Mammary epithelial cell (primary cell): ENCODE measurements at regions not wholly inside any gene's neighbourhood (a gene's known extent, or its start where the extent isn't known, plus 50 kb on each side); places are given as distances from the start of the nearest gene placed in this dataset.

Source experiments
- EZH2 ChIP-seq: IDR thresholded peaks from 2 replicates; pipeline ENCODE4 v1.6.1; 2012; ENCODE audit warnings: low read length, inconsistent platforms, borderline replicate concordance
- TF ChIP-seq, protein P1 (sequence below), 2 donors: IDR thresholded peaks in 1 of 2; conservative IDR thresholded peaks in 1 of 2; 2 replicates each; pipeline ENCODE4 v1.5.1; 2011 to 2012; ENCODE audit warnings: inconsistent platforms in 2 of 2, low read length in 2 of 2, mild to moderate bottlenecking in 2 of 2, control low read depth in 1 of 2, low read depth in 1 of 2; ENCODE audit not compliant: insufficient read depth in 1 of 2; ENCODE audit errors: extremely low read depth in 1 of 2

DNA sequence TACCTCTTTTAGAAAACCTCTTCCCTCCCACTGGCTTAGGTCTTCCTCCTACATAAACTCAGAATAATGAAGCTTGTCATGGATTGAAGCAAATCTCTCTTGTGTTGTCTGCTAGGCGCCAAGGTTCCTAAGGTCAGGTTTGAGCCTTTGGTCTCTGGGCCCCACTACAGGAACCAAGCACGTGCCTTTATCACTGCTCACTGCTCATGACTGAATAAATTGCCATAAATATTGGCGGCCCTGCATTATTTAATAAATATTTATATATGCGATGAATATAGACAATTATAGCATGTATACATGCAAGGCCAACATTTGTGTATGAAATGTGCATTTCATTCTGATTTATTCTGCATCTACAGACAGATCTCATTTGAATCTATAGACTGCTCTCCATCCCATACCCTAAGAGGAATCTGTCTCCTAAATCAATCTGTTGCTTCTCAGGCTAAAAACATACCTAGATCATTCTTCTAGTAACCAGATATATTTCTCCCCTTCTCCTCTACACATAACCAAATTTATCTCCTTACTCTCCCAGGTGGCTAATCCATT lies 1717.6 kb upstream of the TENM3 start:
- TF ChIP-seq, protein P1, sequence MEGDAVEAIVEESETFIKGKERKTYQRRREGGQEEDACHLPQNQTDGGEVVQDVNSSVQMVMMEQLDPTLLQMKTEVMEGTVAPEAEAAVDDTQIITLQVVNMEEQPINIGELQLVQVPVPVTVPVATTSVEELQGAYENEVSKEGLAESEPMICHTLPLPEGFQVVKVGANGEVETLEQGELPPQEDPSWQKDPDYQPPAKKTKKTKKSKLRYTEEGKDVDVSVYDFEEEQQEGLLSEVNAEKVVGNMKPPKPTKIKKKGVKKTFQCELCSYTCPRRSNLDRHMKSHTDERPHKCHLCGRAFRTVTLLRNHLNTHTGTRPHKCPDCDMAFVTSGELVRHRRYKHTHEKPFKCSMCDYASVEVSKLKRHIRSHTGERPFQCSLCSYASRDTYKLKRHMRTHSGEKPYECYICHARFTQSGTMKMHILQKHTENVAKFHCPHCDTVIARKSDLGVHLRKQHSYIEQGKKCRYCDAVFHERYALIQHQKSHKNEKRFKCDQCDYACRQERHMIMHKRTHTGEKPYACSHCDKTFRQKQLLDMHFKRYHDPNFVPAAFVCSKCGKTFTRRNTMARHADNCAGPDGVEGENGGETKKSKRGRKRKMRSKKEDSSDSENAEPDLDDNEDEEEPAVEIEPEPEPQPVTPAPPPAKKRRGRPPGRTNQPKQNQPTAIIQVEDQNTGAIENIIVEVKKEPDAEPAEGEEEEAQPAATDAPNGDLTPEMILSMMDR (conservative IDR thresholded peaks at IDR 0.05 in 1 of 2, IDR thresholded peaks at IDR 0.05 in 1 of 2; ENCODE audit: extremely low read depth in 1 of 2, insufficient read depth in 1 of 2, low read depth in 1 of 2, low read length in 2 of 2), result no peak
- TF ChIP-seq EZH2, result no peak
